Stomach (tissue), 4 donors: ENCODE measurements at regions not wholly inside any gene's neighbourhood (a gene's known extent, or its start where the extent isn't known, plus 50 kb on each side); places are given as distances from the start of the nearest gene placed in this dataset.

ENCODE experiments used
- EP300 ChIP-seq: sonication (generic); formaldehyde crosslinking; IDR thresholded peaks from one replicate; pipeline ENCODE4 v1.6.1; 2017; ENCODE audit warnings: antibody characterized with exemption
- POLR2A ChIP-seq, 4 donors: fragments of 450-650 bp; IDR thresholded peaks; one replicate each; pipeline ENCODE4 v1.6.1; 2016; ENCODE audit warnings: antibody characterized with exemption in 4 of 4, control low read depth in 2 of 4, mild to moderate bottlenecking in 1 of 4, moderate library complexity in 1 of 4
- TF ChIP-seq, protein P1 (sequence below), 7 experiments: fragments of 450-650 bp in 4 of 7; fragments of 200-600 bp in 3 of 7; sonication (generic) in 3 of 7; IDR thresholded peaks; one replicate each; pipeline ENCODE4 v1.5.1; 2016 to 2019; ENCODE audit warnings: antibody characterized with exemption in 7 of 7, control low read depth in 2 of 7, mild to moderate bottlenecking in 1 of 7

DNA sequence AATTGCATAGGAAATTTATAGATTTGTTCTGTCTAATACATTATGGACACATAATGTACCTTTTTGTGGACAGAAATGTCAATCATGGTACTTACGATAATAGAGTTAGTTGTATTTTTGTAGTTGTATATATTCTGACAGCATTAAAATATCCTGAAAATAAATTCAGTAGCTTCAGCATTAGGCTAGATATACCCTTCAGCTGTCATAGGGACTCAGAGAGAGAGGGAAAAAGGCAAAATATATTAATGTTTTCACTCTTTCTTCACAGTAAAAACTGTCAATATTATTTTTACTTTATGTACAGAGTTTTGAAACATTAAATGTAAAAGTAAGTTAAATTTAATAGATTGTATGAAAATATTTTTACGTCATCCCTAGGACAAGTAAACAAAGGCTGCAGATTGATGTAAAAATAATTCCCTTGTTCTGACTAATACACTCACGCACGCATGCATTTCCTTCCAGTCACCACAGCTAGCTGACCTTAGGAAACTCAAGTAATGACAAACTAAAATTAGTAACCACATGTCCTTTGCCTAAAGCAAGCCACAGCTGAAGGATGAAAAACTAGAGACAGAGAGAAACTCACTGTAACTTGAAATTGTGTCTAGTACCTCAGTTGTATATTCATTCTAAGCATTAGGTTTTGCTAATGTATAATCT lies 104.7 kb upstream of the CARD18 start:
- TF ChIP-seq POLR2A (IDR thresholded peaks at IDR 0.05) (no peak), EP300 (no peak)
- TF ChIP-seq, protein P1, sequence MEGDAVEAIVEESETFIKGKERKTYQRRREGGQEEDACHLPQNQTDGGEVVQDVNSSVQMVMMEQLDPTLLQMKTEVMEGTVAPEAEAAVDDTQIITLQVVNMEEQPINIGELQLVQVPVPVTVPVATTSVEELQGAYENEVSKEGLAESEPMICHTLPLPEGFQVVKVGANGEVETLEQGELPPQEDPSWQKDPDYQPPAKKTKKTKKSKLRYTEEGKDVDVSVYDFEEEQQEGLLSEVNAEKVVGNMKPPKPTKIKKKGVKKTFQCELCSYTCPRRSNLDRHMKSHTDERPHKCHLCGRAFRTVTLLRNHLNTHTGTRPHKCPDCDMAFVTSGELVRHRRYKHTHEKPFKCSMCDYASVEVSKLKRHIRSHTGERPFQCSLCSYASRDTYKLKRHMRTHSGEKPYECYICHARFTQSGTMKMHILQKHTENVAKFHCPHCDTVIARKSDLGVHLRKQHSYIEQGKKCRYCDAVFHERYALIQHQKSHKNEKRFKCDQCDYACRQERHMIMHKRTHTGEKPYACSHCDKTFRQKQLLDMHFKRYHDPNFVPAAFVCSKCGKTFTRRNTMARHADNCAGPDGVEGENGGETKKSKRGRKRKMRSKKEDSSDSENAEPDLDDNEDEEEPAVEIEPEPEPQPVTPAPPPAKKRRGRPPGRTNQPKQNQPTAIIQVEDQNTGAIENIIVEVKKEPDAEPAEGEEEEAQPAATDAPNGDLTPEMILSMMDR (IDR thresholded peaks at IDR 0.05): no peak
